Stomach (tissue), 4 donors: ENCODE measurements at regions not wholly inside any gene's neighbourhood (a gene's known extent, or its start where the extent isn't known, plus 50 kb on each side); places are given as distances from the start of the nearest gene placed in this dataset.

Source experiments
- CTCF ChIP-seq, 7 experiments: fragments of 450-650 bp in 4 of 7; fragments of 200-600 bp in 3 of 7; sonication (generic) in 3 of 7; IDR thresholded peaks; one replicate each; pipeline ENCODE4 v1.5.1; 2016 to 2019; ENCODE audit warnings: antibody characterized with exemption in 7 of 7, control low read depth in 2 of 7, mild to moderate bottlenecking in 1 of 7
- POLR2A ChIP-seq, 4 donors: fragments of 450-650 bp; IDR thresholded peaks; one replicate each; pipeline ENCODE4 v1.6.1; 2016; ENCODE audit warnings: antibody characterized with exemption in 4 of 4, control low read depth in 2 of 4, mild to moderate bottlenecking in 1 of 4, moderate library complexity in 1 of 4

GRCh38 chr5:156240414-156240813, 86.5 kb upstream of the SGCD start:
- TF ChIP-seq POLR2A (IDR thresholded peaks at IDR 0.05): no peak
- no peak for TF ChIP-seq CTCF (IDR thresholded peaks at IDR 0.05)
